ENCODE measurements at regions not wholly inside any gene's neighbourhood (a gene's known extent, or its start where the extent isn't known, plus 50 kb on each side); places are given as distances from the start of the nearest gene placed in this dataset.

GRCh38 chr5:99070822-99071221 is 142.0 kb upstream of the CHD1 start:
- H2BK12ac ChIP-seq (ENCODE audit: low read depth, low read length): no peak overlapping the region
- no peak overlapping the region for H2AFZ ChIP-seq (ENCODE audit: low read length)
- no peaks in the 10 kb centered on the region for H3K4me1 ChIP-seq (replicated peaks in 1 of 4; ENCODE audit: control insufficient read depth in 3 of 4, insufficient read depth in 4 of 4, low read length in 3 of 4)
- no peaks in the 10 kb centered on the region for H3K79me1 ChIP-seq (ENCODE audit: low read depth, low read length)
- TF ChIP-seq HDAC6 (IDR thresholded peaks at IDR 0.05; ENCODE audit: low read depth, low read length) (no peak), CEBPB (IDR thresholded peaks at IDR 0.05; ENCODE audit: low read depth, low read length) (no peak), TAF7 (optimal IDR thresholded peaks at IDR 0.05; ENCODE audit: borderline replicate concordance, low read depth, low read length) (no peak), KDM1A (IDR thresholded peaks at IDR 0.05; ENCODE audit: borderline replicate concordance, low read length) (no peak), POLR2AphosphoS5 (IDR thresholded peaks at IDR 0.05; ENCODE audit: low read depth, low read length) (no peak), SIN3A (conservative IDR thresholded peaks at IDR 0.05 in 1 of 2, IDR thresholded peaks at IDR 0.05 in 1 of 2; ENCODE audit: low read depth in 1 of 2, low read length in 2 of 2) (no peak), ATF2 (IDR thresholded peaks at IDR 0.05; ENCODE audit: low read length) (no peak), SIRT6 (IDR thresholded peaks at IDR 0.05; ENCODE audit: low read length) (no peak), CBX5 (IDR thresholded peaks at IDR 0.05; ENCODE audit: low read depth, low read length) (no peak)
- 93% methylated on average over 2 of the region's 2 CpGs; no CpG with 5 or more reads in 1 of the 2 experiments for WGBS, 2 experiments (ENCODE audit: extremely low coverage in 1 of 2, insufficient coverage in 1 of 2, insufficient read length in 1 of 2, insufficient replicate concordance in 2 of 2, low coverage in 1 of 2, low lambda C conversion rate in 2 of 2, missing lambda C conversion rate in 1 of 2)
- no peak overlapping the region for H2BK5ac ChIP-seq (ENCODE audit: low read depth, low read length)
- no peak overlapping the region for H3K4me2 ChIP-seq (ENCODE audit: insufficient read depth in 1 of 2, low read depth in 2 of 2, low read length in 2 of 2)
- no peaks in the 10 kb centered on the region for H3K36me3 ChIP-seq (ENCODE audit: control insufficient read depth in 2 of 4, insufficient read depth in 4 of 4, low read length in 3 of 4)
- no peaks in the 10 kb centered on the region for H3K23me2 ChIP-seq (ENCODE audit: low read depth, low read length)
- DNase-seq (ENCODE audit: low read depth in 1 of 2, low spot score in 2 of 2) (no peak), FAIRE-seq (no peak)
- no peak overlapping the region for H3K56ac ChIP-seq (replicated peaks; ENCODE audit: insufficient read length, low read depth, low read length)
- H3K27me3 ChIP-seq (replicated peaks in 1 of 4; ENCODE audit: control insufficient read depth in 3 of 4, extremely low read depth in 1 of 4, insufficient read depth in 3 of 4, low read length in 3 of 4): no peaks in the 10 kb centered on the region; a peak in 1 of 7 replicates
- H3K27ac ChIP-seq (ENCODE audit: low read depth, low read length): no peak overlapping the region
- H3K79me2 ChIP-seq (ENCODE audit: control insufficient read depth in 1 of 2, insufficient read depth in 2 of 2, low read length in 2 of 2): no peaks in the 10 kb centered on the region
- no peaks in the 10 kb centered on the region for H4K20me1 ChIP-seq (replicated peaks in 1 of 2; ENCODE audit: control insufficient read depth in 1 of 2, insufficient read depth in 2 of 2, low read length in 2 of 2)
- no peak overlapping the region for H3K9ac ChIP-seq (replicated peaks in 1 of 4; ENCODE audit: extremely low read depth in 1 of 4, low read depth in 3 of 4, low read length in 3 of 4)
- no peak overlapping the region for H3K18ac ChIP-seq (ENCODE audit: extremely low read depth, low read length)
- no peak overlapping the region for H2BK120ac ChIP-seq (replicated peaks; ENCODE audit: low read depth, low read length)
- H4K8ac ChIP-seq (ENCODE audit: extremely low read depth, insufficient read depth, low read length): no peak overlapping the region
- POLR2A ChIA-PET (ENCODE audit: partially characterized antibody): no interaction called here
- H3K4me3 ChIP-seq (ENCODE audit: extremely low read depth in 1 of 4, insufficient read depth in 2 of 4, low read depth in 3 of 4, low read length in 4 of 4): no peak overlapping the region
- no peak overlapping the region for H3K23ac ChIP-seq (ENCODE audit: insufficient read length)
- no peak overlapping the region for H4K91ac ChIP-seq (replicated peaks; ENCODE audit: insufficient read length, low read length)
- H2BK15ac ChIP-seq (ENCODE audit: low read length): no peak overlapping the region
- H4K5ac ChIP-seq (ENCODE audit: insufficient read length, low read depth, low read length): no peak overlapping the region
- no peaks in the 10 kb centered on the region for H3K9me3 ChIP-seq (ENCODE audit: insufficient read depth in 2 of 2, low read depth in 1 of 2, low read length in 1 of 2)
- H2AK5ac ChIP-seq (ENCODE audit: low read depth, low read length): no peak overlapping the region
- CTCF ChIA-PET (ENCODE audit: partially characterized antibody): interaction anchor here (1.1 to 1.6 kb wide), 3 partner anchors 10 to 32 kb away, joined by 3 to 6 read pairs (median 5); no protein-coding TSS in a partner anchor
- no peak overlapping the region for H3K4ac ChIP-seq (replicated peaks; ENCODE audit: insufficient read length, low read depth, low read length)
- H3K14ac ChIP-seq (ENCODE audit: insufficient read length): no peak overlapping the region
- no peak overlapping the region for H2BK20ac ChIP-seq (ENCODE audit: low read length)

All from H1 (cell line).